ENCODE measurements at regions not wholly inside any gene's neighbourhood (a gene's known extent, or its start where the extent isn't known, plus 50 kb on each side); places are given as distances from the start of the nearest gene placed in this dataset.
A peak's percentile ranks its signal among the peaks of the same experiment; 100 is the strongest.
"Not testable (repeated sequence)": the region's sequence is repeated elsewhere in the genome, so short reads cannot be mapped to it uniquely, and the experiment has no call there.

GRCh38 chr6:28802417-28803336 is 121.1 kb downstream of the TRIM27 start:
- DNase-seq (ENCODE audit: low read depth in 2 of 2) = no peak

- no peak for DNase-seq (ENCODE audit: low read depth in 2 of 2)
Measured at GRCh38 chr6:28803337-28803709, 120.5 kb downstream of the TRIM27 start.

- no peak for DNase-seq (ENCODE audit: low read depth in 2 of 2)
Measured at GRCh38 chr6:28807682-28808280, 116.0 kb downstream of the TRIM27 start.

- no peak for DNase-seq (ENCODE audit: low read depth in 2 of 2)
Measured at GRCh38 chr6:28808383-28808782, 115.4 kb downstream of the TRIM27 start.

- no peak for DNase-seq (ENCODE audit: low read depth in 2 of 2)
Measured at GRCh38 chr6:28809947-28810658, 113.7 kb downstream of the TRIM27 start.

GRCh38 chr6:28810659-28811053 is 113.1 kb downstream of the TRIM27 start:
- no peak for DNase-seq (ENCODE audit: low read depth in 2 of 2)

- no peak for DNase-seq (ENCODE audit: low read depth in 2 of 2)
Measured at GRCh38 chr6:28811873-28812272, 111.9 kb downstream of the TRIM27 start.

GRCh38 chr6:28812778-28813569 is 110.8 kb downstream of the TRIM27 start:
- no peak for DNase-seq (ENCODE audit: low read depth in 2 of 2)

GRCh38 chr6:28814032-28814976 is 109.5 kb downstream of the TRIM27 start:
- DNase-seq (ENCODE audit: low read depth in 2 of 2) = no peak

- DNase-seq (ENCODE audit: low read depth in 2 of 2) = no peak
Measured at GRCh38 chr6:28816339-28816908, 107.4 kb downstream of the TRIM27 start.

- DNase-seq (ENCODE audit: low read depth in 2 of 2) = no peak
Measured at GRCh38 chr6:28816909-28817807, 106.6 kb downstream of the TRIM27 start.

- no peak for DNase-seq (ENCODE audit: low read depth in 2 of 2)
Measured at GRCh38 chr6:28817808-28818145, 106.0 kb downstream of the TRIM27 start.

GRCh38 chr6:28824793-28825731 is 98.7 kb downstream of the TRIM27 start:
- DNase-seq (ENCODE audit: low read depth in 2 of 2) = no peak

- no peak for DNase-seq (ENCODE audit: low read depth in 2 of 2)
Measured at GRCh38 chr6:28825732-28826293, 98.0 kb downstream of the TRIM27 start.

GRCh38 chr6:28831683-28832082 is 92.1 kb downstream of the TRIM27 start:
- not testable (repeated sequence) for DNase-seq (ENCODE audit: low read depth in 2 of 2)

- DNase-seq (ENCODE audit: low read depth in 2 of 2) = not testable (repeated sequence)
Measured at GRCh38 chr6:28836703-28837102, 87.1 kb downstream of the TRIM27 start.

- peak; percentile 32 to 44 for DNase-seq (ENCODE audit: low read depth in 2 of 2)
Measured at GRCh38 chr6:28838289-28838633, 85.5 kb downstream of the TRIM27 start.
